SK-N-SH treated with all-trans-retinoic acid at 6 μM for 48 hours (cell line): ENCODE measurements at regions not wholly inside any gene's neighbourhood (a gene's known extent, or its start where the extent isn't known, plus 50 kb on each side); places are given as distances from the start of the nearest gene placed in this dataset.

Source experiments
- ATAC-seq: fragments of 200-7000 bp; cut with Tn5 transposase; 3 replicates; pipeline ENCODE4 v1.9.1; 2020; ENCODE audit warnings: mild to moderate bottlenecking, moderate library complexity
- ARNTL ChIP-seq: fragments of 450-650 bp; formaldehyde crosslinking; IDR thresholded peaks from 2 replicates; pipeline ENCODE4 v1.5.0; 2020; ENCODE audit warnings: low read depth, mild to moderate bottlenecking, moderate library complexity, borderline replicate concordance
- CREB5 ChIP-seq: fragments of 250-450 bp; sonication (Bioruptor Pico); IDR thresholded peaks from 2 replicates; pipeline ENCODE4 v1.5.1; 2020; ENCODE audit warnings: low read depth, mild to moderate bottlenecking, moderate library complexity
- CSRNP3 ChIP-seq: fragments of 250-450 bp; sonication (Bioruptor Pico); IDR thresholded peaks from 2 replicates; pipeline ENCODE4 v1.5.1; 2021; ENCODE audit warnings: mild to moderate bottlenecking, moderate library complexity
- GLIS3 ChIP-seq: fragments of 250-450 bp; sonication (Bioruptor Pico); IDR thresholded peaks from 2 replicates; pipeline ENCODE4 v1.5.0; 2020; ENCODE audit warnings: mild to moderate bottlenecking, moderate library complexity
- OSR1 ChIP-seq: fragments of 250-450 bp; sonication (Bioruptor Pico); IDR thresholded peaks from 2 replicates; pipeline ENCODE4 v1.8.0; 2022; ENCODE audit warnings: moderate library complexity, mild to moderate bottlenecking, inconsistent platforms
- PATZ1 ChIP-seq: fragments of 250-450 bp; sonication (Bioruptor Pico); IDR thresholded peaks from 2 replicates; pipeline ENCODE4 v1.8.0; 2020; ENCODE audit warnings: mild to moderate bottlenecking, moderate library complexity, borderline replicate concordance
- POU6F1 ChIP-seq: fragments of 250-450 bp; sonication (Bioruptor Pico); IDR thresholded peaks from 2 replicates; pipeline ENCODE4 v1.8.0; 2021; ENCODE audit warnings: low read depth, mild to moderate bottlenecking, moderate library complexity, borderline replicate concordance
- PPARA ChIP-seq: fragments of 250-450 bp; sonication (Bioruptor Pico); IDR thresholded peaks from 2 replicates; pipeline ENCODE4 v1.5.0; 2020; ENCODE audit warnings: mild to moderate bottlenecking, borderline replicate concordance
- RARB ChIP-seq: fragments of 250-450 bp; sonication (Bioruptor Pico); IDR thresholded peaks from 2 replicates; pipeline ENCODE4 v1.8.0; 2021; ENCODE audit warnings: mild to moderate bottlenecking, moderate library complexity
- TCF4 ChIP-seq: fragments of 250-450 bp; sonication (Bioruptor Pico); IDR thresholded peaks from 2 replicates; pipeline ENCODE4 v1.8.0; 2021; ENCODE audit warnings: mild to moderate bottlenecking, moderate library complexity, borderline replicate concordance
- TOX ChIP-seq: fragments of 250-450 bp; sonication (Bioruptor Pico); IDR thresholded peaks from 2 replicates; pipeline ENCODE4 v1.8.0; 2021; ENCODE audit warnings: mild to moderate bottlenecking, moderate library complexity, borderline replicate concordance
- TSHZ2 ChIP-seq: fragments of 250-450 bp; sonication (Bioruptor Pico); IDR thresholded peaks from 2 replicates; pipeline ENCODE4 v1.5.0; 2020; ENCODE audit warnings: mild to moderate bottlenecking, moderate library complexity
- ZFP30 ChIP-seq: fragments of 450-650 bp; formaldehyde crosslinking; IDR thresholded peaks from 2 replicates; pipeline ENCODE4 v1.5.0; 2022; ENCODE audit warnings: mild to moderate bottlenecking, moderate library complexity

GRCh38 chr16:17538927-17539326 is 68.2 kb upstream of the XYLT1 start:
- ATAC-seq, result no peak
- TF ChIP-seq CSRNP3 (CRISPR knock-in tag) (no peak), ZFP30 (CRISPR knock-in tag) (no peak)

- ATAC-seq, result no peak
Measured at GRCh38 chr16:17532338-17532995, 61.7 kb upstream of the XYLT1 start.

GRCh38 chr16:17529982-17530760 is 59.4 kb upstream of the XYLT1 start:
- ATAC-seq, result no peak
- TF ChIP-seq POU6F1 (no peak), CSRNP3 (CRISPR knock-in tag) (no peak), TCF4 (CRISPR knock-in tag) (no peak), ZFP30 (CRISPR knock-in tag) (no peak), ARNTL (CRISPR knock-in tag) (no peak), TOX (CRISPR knock-in tag) (no peak), PPARA (CRISPR knock-in tag) (no peak), GLIS3 (CRISPR knock-in tag) (no peak), OSR1 (CRISPR knock-in tag) (no peak)

More at GRCh38 chr16:17532338-17532995, 61.7 kb upstream of the XYLT1 start:
- TF ChIP-seq POU6F1, result no peak
- TF ChIP-seq ARNTL (CRISPR knock-in tag), result no peak
- TF ChIP-seq PATZ1 (CRISPR knock-in tag), result no peak
- TF ChIP-seq CREB5 (CRISPR knock-in tag), result no peak
- TF ChIP-seq TSHZ2, result no peak
- no peak for TF ChIP-seq RARB (CRISPR knock-in tag)
